Left ventricle myocardium inferior (tissue), 1 donor: ENCODE measurements at regions not wholly inside any gene's neighbourhood (a gene's known extent, or its start where the extent isn't known, plus 50 kb on each side); places are given as distances from the start of the nearest gene placed in this dataset.

Experiments used
- DNase-seq: peaks from one replicate; pipeline ENCODE4 v3.0.0-alpha.2; 2020
- H3K27ac ChIP-seq: fragments of 200-600 bp; replicated peaks from 2 replicates; pipeline ENCODE4 v1.8.0; 2021
- H3K27me3 ChIP-seq: fragments of 200-600 bp; 2 replicates; pipeline ENCODE4 v1.8.0; 2021; ENCODE audit warnings: low read depth
- H3K36me3 ChIP-seq: fragments of 200-600 bp; 2 replicates; pipeline ENCODE4 v1.8.0; 2021
- H3K4me1 ChIP-seq: fragments of 200-600 bp; 2 replicates; pipeline ENCODE4 v1.8.0; 2021
- H3K4me3 ChIP-seq: fragments of 200-600 bp; 2 replicates; pipeline ENCODE4 v1.8.0; 2021; ENCODE audit warnings: mild to moderate bottlenecking, moderate library complexity
- H3K9me3 ChIP-seq: fragments of 200-600 bp; replicated peaks from 2 replicates; pipeline ENCODE4 v1.8.0; 2021
- intact Hi-C: fragments of 100-400 bp; cut with micrococcal nuclease; formaldehyde crosslinking; loops from one replicate; pipeline ENCODE4 v1.11.0; 2022
- TF ChIP-seq, protein P1 (sequence below): fragments of 200-600 bp; IDR thresholded peaks from 2 replicates; pipeline ENCODE4 v1.8.0; 2021; ENCODE audit warnings: antibody characterized with exemption, mild to moderate bottlenecking, borderline replicate concordance
- donor health status: DM: no; HTN: yes; CAD: no; lungs with severe emphysema.

- H3K27ac ChIP-seq, result peak overlapping the region; percentile 27
- intact Hi-C loops, result no loop called here
- peak; percentile 17 for DNase-seq
These were observed 896.6 kb downstream of the TLE1 start for GRCh38 chr9:80792726-80793125.

GRCh38 chr9:80791836-80792235 lies 897.5 kb downstream of the TLE1 start:
- TF ChIP-seq, protein P1, sequence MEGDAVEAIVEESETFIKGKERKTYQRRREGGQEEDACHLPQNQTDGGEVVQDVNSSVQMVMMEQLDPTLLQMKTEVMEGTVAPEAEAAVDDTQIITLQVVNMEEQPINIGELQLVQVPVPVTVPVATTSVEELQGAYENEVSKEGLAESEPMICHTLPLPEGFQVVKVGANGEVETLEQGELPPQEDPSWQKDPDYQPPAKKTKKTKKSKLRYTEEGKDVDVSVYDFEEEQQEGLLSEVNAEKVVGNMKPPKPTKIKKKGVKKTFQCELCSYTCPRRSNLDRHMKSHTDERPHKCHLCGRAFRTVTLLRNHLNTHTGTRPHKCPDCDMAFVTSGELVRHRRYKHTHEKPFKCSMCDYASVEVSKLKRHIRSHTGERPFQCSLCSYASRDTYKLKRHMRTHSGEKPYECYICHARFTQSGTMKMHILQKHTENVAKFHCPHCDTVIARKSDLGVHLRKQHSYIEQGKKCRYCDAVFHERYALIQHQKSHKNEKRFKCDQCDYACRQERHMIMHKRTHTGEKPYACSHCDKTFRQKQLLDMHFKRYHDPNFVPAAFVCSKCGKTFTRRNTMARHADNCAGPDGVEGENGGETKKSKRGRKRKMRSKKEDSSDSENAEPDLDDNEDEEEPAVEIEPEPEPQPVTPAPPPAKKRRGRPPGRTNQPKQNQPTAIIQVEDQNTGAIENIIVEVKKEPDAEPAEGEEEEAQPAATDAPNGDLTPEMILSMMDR, result no peak
- no peak overlapping the region for H3K27ac ChIP-seq
- intact Hi-C loops, result no loop called here

More at GRCh38 chr9:80792726-80793125, 896.6 kb downstream of the TLE1 start:
- Histone ChIP-seq H3K27me3 (no peaks in the 10 kb centered on the region), H3K4me3 (no peak overlapping the region), H3K9me3 (no peaks in the 10 kb centered on the region), H3K36me3 (no peaks in the 10 kb centered on the region), H3K4me1 (peaks cover 6% of the 10 kb centered on the region)
- TF ChIP-seq, protein P1, result no peak

DNA sequence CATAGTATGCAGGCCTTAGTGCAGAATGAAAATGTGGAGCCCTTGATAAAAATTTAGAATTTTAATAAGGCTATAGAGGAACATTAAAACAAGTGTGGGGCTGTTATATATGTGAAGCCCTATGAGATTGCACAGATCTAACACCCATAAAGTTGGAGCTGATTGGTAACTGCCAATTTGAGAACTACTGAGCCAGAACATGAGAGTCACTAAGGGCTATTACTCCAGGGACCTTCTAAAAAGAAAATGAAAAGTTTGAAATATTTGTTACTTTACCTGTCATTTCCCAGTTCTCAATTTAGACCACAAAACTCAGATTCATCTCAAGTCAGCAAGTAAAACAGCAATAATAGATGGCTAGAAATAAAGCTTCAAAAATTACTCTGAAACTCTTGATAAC lies 898.6 kb downstream of the TLE1 start:
- TF ChIP-seq, protein P1, result no peak
- Histone ChIP-seq H3K4me3 (no peak overlapping the region), H3K9me3 (no peaks in the 10 kb centered on the region), H3K4me1 (no peaks in the 10 kb centered on the region), H3K27ac (no peak overlapping the region), H3K36me3 (no peaks in the 10 kb centered on the region), H3K27me3 (no peaks in the 10 kb centered on the region)
- intact Hi-C loops, result no loop called here
- DNase-seq, result no peak

More at GRCh38 chr9:80791836-80792235, 897.5 kb downstream of the TLE1 start:
- Histone ChIP-seq H3K4me1 (no peaks in the 10 kb centered on the region), H3K4me3 (no peak overlapping the region), H3K9me3 (no peaks in the 10 kb centered on the region), H3K27me3 (no peaks in the 10 kb centered on the region), H3K36me3 (no peaks in the 10 kb centered on the region)
- DNase-seq, result no peak

GRCh38 chr9:80789831-80790230 lies 899.5 kb downstream of the TLE1 start:
- Histone ChIP-seq H3K4me3 (no peak overlapping the region), H3K36me3 (no peaks in the 10 kb centered on the region), H3K9me3 (no peaks in the 10 kb centered on the region), H3K27me3 (no peaks in the 10 kb centered on the region), H3K4me1 (no peaks in the 10 kb centered on the region), H3K27ac (no peak overlapping the region)
- intact Hi-C loops, result no loop called here
- TF ChIP-seq, protein P1, result no peak
- DNase-seq, result no peak

DNA sequence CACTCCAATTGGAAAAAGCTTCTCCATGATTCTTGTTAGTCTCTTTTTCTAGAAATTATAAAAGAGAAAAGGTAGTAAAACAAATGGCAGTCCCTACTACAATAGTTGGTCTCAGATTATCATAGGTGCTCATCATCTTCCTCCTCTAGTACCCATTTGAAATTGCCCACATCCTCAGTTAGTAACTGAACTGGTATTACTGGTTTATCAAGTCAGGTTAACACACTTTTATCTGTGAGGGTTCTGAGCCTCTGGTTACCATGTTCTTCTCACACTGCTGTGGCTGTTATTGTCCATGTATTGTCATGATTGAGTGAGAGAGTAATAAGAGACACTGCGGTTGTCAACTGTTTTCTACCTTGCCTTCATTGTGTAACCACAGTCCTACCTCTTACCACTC lies 901.7 kb downstream of the TLE1 start:
- no peak for DNase-seq
- Histone ChIP-seq H3K4me3 (no peak overlapping the region), H3K36me3 (no peaks in the 10 kb centered on the region), H3K4me1 (no peaks in the 10 kb centered on the region), H3K9me3 (no peaks in the 10 kb centered on the region), H3K27me3 (no peaks in the 10 kb centered on the region), H3K27ac (no peak overlapping the region)
- intact Hi-C loops, result no loop called here
- TF ChIP-seq, protein P1, result no peak

- H3K27me3 ChIP-seq, result no peaks in the 10 kb centered on the region
- peaks cover 3% of the 10 kb centered on the region for H3K9me3 ChIP-seq
- DNase-seq, result no peak
- intact Hi-C loops, result no loop called here
- TF ChIP-seq, protein P1, result no peak
- no peaks in the 10 kb centered on the region for H3K36me3 ChIP-seq
- H3K27ac ChIP-seq, result no peak overlapping the region
- no peaks in the 10 kb centered on the region for H3K4me1 ChIP-seq
- H3K4me3 ChIP-seq, result no peak overlapping the region
These were observed 904.7 kb downstream of the TLE1 start for GRCh38 chr9:80784647-80785046.
